Amygdala (tissue), 56 donors: ENCODE measurements at regions not wholly inside any gene's neighbourhood (a gene's known extent, or its start where the extent isn't known, plus 50 kb on each side); places are given as distances from the start of the nearest gene placed in this dataset.
"Not testable (repeated sequence)": the region's sequence is repeated elsewhere in the genome, so short reads cannot be mapped to it uniquely, and the experiment has no call there.

ENCODE experiments used
- DNase-seq, 56 donors: peaks; one replicate each; lab custom pipeline; 2025; lab: John Stamatoyannopoulos, UW

DNA sequence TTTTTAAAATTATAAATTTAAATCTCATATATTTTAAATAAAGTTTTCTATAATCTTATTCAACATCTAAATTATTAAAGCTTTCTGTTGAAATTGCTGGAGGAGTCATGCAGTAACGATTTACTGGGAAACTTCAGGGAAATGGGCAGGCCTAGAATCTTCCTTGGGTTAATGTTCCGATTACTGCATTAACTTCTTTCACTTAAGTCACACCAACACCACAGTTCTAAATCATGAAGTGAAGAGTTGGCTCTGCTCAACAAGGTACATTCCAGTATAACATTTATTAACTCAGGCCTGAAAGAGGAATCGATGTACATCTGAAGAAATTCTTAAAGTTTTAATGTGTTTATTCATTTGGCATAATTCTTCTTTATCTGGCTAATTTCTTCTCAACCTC, 244.3 kb downstream of the CCER1 start:
- DNase-seq = no peak

DNA sequence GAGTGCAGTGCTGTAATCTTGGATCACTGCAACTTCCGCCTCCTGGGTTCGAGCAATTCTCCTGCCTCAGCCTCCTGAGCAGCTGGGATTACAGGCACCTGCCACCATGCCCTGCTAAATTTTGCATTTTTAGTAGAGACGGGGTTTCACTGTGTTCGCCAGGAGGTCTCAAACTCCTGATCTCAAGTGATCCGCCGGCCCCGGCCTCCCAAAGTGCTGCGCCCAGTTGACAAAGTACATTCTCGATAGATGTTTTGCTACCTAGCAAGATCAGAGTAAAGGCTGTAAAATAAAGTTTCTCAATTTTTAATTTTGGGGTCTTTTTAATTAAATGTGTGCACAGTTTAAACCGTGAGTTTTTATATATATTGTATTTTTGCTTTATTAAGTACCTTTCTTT, 248.9 kb downstream of the CCER1 start:
- no peak for DNase-seq

DNA sequence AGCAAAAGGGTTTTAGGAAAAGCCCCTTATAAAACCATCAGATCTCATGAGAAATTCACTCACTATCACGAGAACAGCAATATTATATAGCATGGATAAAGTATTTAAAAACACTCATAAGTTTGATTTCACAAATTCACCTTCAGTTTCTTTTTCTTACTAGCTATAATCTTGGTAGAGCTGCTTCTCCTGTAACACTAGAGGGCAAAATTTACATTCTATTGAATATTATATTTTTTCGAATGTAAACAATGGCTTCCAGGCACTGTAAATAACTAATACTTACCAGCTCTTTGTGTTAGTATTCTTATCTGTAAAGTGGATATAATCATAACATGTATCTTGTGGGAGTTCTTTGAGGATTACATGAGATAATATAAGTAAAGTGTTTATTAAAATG, 259.6 kb downstream of the CCER1 start:
- no peak for DNase-seq

DNA sequence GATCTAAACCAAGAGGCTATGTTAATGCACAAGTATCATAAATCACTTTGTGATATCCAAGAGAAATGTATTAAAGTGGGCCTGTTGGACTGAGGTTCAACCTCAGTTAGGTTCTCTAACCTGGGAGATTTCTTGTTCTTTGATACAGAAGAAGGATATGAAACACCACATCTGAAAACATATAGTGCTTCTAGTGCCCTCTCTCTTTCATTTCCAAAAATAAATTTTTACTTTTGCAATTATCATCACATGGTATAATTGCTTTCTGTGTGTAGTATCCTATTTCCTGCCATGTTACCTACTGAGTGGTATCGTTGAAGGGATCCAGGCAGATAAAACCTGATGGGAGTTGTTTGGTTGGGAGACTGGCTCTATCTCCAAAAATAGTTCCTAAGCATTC, 264.9 kb downstream of the CCER1 start:
- DNase-seq = no peak

DNA sequence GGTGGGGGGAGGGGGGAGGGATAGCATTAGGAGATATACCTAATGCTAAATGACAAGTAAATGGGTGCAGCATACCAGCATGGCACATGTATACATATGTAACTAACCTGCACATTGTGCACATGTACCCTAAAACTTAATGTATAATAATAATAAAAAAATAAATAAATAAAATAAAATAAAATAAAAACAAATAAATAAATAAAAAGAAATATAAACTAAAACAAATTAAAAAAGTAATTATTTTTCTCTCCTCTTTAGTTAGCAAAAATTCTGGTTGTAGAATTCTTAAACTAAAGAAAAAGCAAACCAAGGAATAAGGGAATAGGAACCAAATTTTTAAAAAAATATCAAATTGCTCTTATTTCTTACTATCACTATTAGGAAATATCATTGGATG, 267.3 kb downstream of the CCER1 start:
- not testable (repeated sequence) for DNase-seq

DNA sequence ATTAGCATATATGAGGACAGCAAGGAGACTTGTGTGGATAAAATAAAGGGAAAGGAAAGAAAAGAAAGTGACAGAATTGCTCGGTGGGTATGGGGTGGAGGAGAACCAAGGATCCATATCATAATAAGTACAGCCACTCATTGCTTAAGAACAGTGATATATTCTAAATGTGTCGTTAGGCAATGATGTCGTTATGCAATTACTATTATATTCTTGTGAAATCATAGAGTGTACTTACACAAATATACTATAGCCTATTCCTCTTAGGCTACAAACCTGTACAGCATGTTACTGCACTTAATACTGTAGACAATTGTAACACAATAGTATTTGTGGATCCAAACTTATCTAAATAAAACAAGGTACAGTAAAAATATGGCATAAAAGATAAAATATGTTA, 271.1 kb downstream of the CCER1 start:
- DNase-seq = no peak

DNA sequence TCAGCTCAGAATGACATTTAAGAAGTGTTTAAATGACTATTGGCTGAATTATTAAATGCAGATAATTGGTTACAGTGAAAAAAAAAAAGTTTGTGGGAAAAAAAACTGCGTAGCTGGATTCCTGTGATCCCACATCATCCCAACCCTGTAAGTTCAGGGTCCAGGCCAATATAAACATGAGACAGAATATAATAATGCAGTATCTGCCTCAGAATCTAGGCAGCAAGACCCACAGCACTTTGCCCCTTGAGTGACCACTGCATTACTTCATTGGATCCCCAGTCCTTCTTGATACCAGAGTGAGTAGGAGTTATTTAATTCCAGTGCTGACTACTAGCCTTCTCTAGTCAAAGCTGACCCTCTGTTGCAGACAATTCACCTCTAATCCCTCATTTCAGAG, 272.6 kb downstream of the CCER1 start:
- no peak for DNase-seq

DNA sequence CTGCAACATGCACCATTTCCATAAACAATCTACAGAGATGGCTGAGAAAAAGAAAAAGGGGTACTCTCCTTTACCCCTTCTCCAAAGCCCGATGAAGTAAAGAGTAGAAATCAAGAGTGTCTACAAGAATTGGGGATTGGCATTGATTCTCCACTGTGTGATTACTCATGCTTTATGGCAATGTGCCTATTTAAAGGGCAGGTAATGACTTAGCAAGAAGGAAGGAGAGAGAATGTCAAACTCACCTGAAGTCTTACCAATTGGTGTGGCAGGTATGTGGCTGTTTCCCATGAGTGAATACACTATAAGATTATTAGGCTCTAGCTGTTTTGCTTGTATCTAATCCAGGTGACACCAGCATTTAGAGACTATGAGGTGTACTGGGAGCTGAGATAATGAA, 275.3 kb downstream of the CCER1 start:
- no peak for DNase-seq

DNA sequence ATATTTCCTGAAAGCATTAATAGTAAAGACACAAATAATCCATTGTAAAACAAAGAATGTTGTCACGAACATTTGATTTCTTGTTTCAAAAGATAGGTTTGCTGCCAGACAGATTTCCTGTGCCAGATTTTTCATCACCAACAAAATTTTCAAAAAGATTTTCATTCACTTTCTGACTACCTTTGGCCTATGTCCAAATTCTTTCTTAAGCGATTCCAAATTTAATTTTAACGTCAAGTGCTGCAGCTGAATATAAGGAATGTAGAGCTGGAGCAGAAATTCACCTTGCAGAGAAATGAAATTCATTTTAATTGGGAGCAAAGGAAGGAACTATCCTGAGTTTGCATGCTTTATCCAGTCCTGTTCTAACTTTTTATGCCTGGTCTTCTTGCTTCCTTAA, 277.4 kb downstream of the CCER1 start:
- DNase-seq = no peak

DNA sequence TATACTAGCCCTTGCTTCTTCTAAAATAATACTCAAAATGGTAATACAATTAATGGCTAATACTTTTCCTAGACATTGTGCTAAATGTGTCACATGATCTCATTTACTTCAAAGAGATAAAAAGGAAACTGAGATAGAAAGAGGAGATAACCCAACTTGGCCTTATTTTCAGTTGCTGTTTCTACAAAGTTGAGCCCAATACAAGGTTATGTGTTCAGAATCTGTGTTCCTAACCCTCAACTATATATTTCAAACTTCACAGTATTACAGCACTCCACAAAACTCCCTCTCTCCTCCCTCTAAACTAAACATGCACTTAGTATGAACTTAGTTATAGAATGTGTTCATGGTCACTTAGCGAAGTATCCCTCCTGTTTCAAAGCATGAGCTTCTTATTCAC, 277.9 kb downstream of the CCER1 start:
- no peak for DNase-seq

DNA sequence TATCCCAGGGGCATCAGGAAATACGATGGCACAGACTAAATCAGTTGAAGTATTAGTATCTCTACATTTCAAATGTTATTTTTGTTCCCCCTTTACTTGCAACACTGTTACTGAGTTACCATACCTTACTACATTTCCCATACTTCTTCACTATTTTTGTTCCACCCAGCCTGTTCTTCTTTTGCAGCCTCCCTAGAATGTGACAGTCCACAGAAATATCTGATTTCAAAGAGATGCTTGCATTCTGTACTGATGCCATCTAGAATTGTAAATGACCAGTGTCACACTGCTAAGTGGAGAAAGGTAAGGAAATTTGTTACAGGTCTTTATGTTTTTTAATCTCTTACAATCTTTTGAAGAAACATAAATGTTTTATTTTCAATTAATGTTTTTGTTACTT, 279.9 kb downstream of the CCER1 start:
- DNase-seq = no peak

DNA sequence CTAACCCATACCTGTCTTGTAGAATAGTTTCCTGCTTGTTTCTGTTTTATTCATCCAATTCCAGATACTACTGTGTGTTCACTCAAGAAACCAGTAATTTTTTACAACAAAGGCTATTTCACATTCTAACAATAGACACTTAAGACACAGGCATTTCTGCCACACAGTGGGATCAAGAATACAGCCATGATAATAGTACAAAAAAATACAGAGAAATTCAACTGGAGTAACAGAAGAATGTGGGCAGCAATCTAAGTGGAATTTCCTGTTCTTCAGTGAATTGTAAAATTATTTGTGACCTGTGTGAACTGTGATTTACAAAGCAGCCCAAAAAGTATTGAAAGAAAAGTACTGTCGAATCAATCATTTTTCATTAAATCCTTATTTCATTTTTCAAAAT, 282.9 kb downstream of the CCER1 start:
- DNase-seq = no peak

DNA sequence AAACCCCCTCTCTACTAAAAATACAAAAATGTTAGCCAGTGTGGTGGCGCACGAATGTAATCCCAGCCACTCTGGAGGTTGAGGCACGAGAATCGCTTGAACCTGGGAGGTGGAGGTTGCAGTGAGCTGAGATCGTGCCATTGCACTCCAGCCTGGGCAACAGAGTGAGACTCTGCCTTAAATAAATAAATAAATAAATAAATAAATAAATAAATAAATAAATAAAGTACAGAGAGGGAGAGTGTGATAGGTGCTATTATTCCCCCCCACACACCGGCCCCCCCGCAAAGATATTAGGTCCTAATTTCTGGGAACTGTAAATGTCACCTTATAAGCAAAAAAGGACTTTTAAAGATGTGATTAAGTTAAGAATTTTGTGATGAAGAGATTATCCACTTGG, 291.0 kb downstream of the CCER1 start:
- DNase-seq = not testable (repeated sequence)

DNA sequence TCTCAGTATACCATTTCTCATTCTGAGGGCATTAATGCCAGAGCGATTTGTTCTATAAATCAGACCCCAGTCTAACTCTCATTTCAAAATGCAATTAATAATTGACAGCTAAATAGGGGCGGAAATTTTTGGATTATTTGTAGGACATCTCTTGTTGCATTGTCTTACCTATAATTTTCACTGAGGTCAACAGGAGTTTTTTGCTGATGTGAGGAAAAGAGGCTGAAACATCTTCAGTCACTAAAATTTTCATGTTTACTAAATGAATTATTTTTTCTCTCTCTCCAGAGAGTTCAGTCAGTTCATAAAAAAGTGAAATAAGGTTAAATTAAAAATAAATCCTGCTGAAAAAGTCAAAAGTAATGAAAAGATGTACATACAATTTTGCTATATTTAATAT, 295.9 kb downstream of the CCER1 start:
- DNase-seq = no peak

DNA sequence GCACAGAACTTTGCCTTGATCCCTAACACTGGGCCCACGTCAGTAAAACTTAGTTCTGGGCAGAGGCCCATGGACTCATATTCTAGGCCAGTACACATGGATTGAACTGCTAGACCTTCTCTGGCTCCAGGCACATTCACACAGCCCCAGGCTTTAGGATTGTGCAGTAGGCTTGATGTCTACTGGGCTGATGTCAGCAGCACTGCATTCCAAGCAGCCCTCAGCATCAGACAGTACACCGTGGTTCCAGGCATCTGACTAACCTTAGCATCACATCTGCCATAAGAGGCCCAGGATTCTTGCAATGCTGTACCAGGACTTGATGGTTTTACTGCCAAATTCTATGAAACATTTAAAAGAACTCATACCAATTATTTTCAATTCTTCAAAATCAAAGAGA, 301.9 kb downstream of the CCER1 start:
- DNase-seq = no peak

DNA sequence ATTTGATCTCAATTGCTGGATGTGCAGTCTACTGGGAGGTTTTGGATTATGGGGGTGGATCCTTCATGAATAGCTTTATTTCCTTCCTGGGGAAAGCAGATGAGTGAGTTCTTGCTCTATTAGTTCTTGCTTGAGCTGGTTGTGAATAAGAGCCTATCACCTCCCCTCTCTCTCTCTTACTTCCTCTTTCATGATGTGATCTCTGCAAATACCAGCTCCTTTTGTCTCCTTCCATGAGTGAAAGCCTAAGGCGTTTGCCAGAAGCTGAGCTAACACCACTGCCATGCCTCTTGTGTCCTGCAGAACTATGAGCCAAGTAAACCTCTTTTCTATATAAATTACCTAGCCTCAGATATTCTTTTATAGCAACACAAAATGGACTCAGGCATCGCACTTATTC, 302.7 kb downstream of the CCER1 start:
- DNase-seq = no peak

DNA sequence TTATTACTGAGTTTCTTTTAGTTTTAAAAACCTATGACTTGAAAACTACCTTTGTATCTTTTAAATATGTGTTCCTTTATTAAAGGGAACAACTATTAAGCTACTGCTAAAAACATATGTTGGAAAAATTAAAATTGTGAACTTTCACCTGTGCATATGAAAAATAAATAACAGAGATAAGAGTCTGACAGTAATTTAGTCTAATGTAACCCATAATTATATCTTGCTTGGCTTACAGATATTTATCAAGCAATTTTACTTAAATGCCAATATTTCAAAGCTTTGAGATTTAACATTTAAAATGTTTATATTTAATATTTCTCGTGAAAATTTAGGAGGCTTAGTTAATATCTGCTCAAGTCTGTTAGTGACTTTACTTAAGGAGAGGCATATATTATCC, 309.8 kb downstream of the CCER1 start:
- DNase-seq = no peak

DNA sequence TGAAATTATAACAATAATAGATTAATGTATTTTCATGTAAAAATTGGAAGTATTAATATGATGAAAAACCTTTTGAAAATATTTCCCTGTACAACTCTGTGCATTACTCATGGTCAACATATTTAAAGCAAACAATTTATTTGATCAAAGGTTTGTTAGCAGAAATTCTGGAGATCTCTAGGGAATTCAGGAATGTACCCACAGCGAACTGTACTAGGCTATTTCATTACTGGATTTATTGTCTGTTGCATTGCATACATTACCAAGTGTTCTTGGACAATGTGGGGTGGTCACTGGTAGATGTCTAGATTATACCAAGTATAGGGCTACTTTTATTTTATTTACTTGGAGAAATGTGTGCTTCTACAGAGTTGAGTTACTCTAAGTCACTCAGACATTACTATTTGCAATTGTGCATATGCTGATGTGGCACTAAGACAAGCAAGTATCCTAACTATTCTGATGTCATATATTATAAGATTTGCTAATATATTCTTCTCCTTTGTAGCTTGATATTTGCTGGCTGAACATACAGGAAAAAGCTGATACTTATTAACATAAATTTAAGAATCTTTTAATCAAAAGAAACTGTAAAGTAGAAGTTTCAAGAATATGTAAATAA, 323.3 kb downstream of the CCER1 start:
- DNase-seq = no peak

DNA sequence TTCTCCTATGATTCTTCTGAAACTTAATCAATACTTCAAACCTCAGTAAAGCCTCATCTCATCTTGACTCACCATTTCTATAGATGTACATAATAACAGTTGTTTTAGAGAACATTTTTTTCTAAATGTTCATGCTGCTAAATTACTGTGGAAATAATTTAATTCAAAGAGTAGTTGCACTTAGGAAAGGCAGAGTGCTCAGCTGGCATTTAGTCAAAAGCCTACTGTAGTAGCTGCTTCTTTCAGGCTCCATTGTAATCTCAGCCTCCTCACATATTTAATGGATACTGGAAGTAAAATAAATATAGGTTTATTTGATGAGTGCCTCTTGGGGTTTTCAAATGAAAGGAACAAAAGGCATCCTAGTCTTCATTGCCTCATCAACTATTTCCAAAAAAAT, 325.0 kb downstream of the CCER1 start:
- DNase-seq = no peak

DNA sequence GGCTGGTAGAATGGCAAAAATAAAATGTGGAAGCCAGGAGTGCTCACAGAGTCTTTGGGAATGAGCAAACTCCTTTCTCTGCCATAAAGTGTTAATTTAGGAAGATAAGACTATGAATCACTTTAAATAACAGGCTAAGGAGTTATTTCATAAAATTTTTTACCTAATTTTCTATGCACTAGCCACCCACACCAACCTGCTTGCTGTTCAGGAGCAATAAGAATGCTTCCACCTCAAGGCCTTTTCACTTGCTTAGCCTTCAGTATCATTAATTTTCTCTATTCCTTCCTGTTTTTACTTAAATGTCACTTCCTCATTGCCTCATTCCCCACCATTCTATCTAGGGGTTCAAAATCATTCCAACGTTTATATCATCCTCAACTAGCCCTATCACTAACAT, 326.8 kb downstream of the CCER1 start:
- DNase-seq = no peak

DNA sequence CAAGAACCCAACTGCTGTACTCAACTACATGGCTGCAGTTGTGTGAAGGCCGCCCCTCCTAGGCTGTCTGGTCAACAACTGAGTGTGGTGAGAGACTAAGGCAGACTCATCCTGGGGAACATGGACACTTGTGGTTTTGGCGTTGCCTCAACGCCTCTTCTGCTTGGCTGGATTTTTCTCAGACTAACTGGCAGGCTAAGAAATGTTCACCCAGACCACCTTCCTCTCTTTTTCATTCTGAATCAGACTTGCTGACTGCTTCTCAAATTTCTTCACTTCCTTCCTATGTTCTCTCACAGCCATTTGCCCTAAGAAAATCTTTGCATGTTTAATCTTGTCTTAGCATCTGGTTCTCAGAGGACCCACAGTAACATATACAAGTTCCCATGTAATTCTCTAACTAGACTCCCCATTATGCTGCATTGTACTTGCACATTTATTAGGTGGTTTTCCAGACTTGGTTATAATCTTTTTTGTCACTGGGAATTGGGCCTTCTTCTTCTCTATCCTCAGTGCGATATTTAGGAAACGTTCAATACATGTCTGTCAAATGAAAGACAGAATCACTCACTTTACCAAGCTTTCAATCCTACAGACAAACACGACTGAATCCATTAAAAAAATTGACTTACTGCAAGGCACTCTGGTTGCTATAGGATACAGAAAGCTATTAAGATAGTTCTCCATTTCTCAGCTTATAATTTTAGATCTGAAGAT, 327.6 kb downstream of the CCER1 start:
- no peak for DNase-seq

DNA sequence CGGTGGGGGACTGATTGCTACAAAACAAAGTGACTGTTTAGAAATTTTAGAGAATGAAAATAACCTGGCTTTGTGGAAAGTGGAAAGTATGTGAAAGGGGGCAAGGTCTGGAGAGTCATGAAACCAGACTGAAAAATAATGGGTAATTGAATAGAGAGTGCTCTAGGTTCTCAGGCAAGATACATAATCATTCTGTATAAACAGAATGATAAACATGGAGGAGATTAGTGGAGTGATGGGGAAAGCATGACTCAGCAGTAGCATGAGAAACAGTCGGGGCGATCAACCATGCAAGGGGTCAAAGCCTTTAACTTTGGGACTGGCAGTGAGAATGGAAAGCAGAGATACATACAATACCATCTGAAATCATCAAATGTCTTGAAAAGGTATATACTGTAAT, 332.5 kb downstream of the CCER1 start:
- DNase-seq = no peak

DNA sequence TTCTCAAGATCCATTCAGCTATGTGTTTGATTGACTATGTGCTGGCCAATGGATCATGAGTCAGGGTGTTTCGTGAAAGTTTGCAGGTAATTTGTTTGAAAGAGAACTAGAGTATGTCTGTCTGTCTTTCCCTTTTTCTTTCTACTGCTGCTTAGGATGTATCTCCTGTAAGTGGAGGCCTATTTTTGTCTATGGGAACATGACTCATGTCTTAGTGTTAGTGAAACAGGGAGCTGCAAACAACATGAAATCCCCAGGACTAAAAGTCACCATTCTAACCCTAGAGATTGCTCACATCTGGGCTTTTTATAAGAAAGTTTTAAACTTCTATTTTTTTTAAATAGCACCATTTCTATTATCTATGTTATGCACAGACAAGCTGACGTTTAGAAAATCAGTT, 333.0 kb downstream of the CCER1 start:
- no peak for DNase-seq
